T-cell (primary cell): ENCODE measurements at regions not wholly inside any gene's neighbourhood (a gene's known extent, or its start where the extent isn't known, plus 50 kb on each side); places are given as distances from the start of the nearest gene placed in this dataset.

Experiments
- ATAC-seq, 4 experiments: fragments of 200-7000 bp in 3 of 4; fragments of 150-1000 bp in 1 of 4; cut with Tn5 transposase; replicated peaks in 1 of 4; 1 replicate in 3 of 4; 2 replicates in 1 of 4; pipeline ENCODE4 v1.10.0; 2021; ENCODE audit warnings: moderate library complexity in 3 of 4, mild to moderate bottlenecking in 2 of 4, moderate number of reproducible peaks in 1 of 4
- CTCF ChIA-PET, 2 donors: fragments of 300-600 bp; sonication (Branson Sonifier 250); formaldehyde crosslinking; loops; one replicate each; lab custom pipeline; 2022; ENCODE audit warnings: antibody characterized with exemption in 2 of 2; lab: Charles Lee
- POLR2A ChIA-PET, 2 donors: fragments of 300-600 bp; sonication (Branson Sonifier 250); formaldehyde crosslinking; loops; one replicate each; lab custom pipeline; 2022; ENCODE audit warnings: antibody characterized with exemption in 2 of 2; lab: Charles Lee
- DNase-seq, 35 experiments: peaks; one replicate each; pipeline versions ENCODE4 v3.0.0 to v3.0.0-alpha.2; 2013 to 2023
- H3K27ac ChIP-seq: one replicate; pipeline ENCODE4 v1.5.1; 2013; ENCODE audit warnings: low read length
- H3K27me3 ChIP-seq, 2 experiments: replicated peaks in 1 of 2; 1 replicate in 1 of 2; 2 replicates in 1 of 2; pipeline versions ENCODE4 v1.6.1 to v1.7.0; 2013; ENCODE audit warnings: low read length in 1 of 2, mixed read lengths in 1 of 2; ENCODE audit not compliant: control insufficient read depth in 2 of 2, insufficient read depth in 2 of 2; ENCODE audit errors: extremely low read depth in 1 of 2
- H3K36me3 ChIP-seq, 2 donors: 1 replicate in 1 of 2; 2 replicates in 1 of 2; pipeline versions ENCODE4 v1.6.1 to v1.7.0; 2013; ENCODE audit warnings: low read length in 1 of 2; ENCODE audit not compliant: control insufficient read depth in 2 of 2, insufficient read depth in 1 of 2; ENCODE audit errors: extremely low read depth in 1 of 2
- H3K4me1 ChIP-seq, 2 experiments: 1 replicate in 1 of 2; 2 replicates in 1 of 2; pipeline versions ENCODE4 v1.6.1 to v1.7.0; 2013; ENCODE audit warnings: low read length in 2 of 2, mixed read lengths in 1 of 2; ENCODE audit not compliant: insufficient read depth in 2 of 2, control insufficient read depth in 1 of 2; ENCODE audit errors: extremely low read depth in 1 of 2
- H3K4me3 ChIP-seq, 2 donors: 1 replicate in 1 of 2; 2 replicates in 1 of 2; pipeline versions ENCODE4 v1.5.1 to v1.7.0; 2013; ENCODE audit warnings: mild to moderate bottlenecking in 2 of 2, low read length in 1 of 2, moderate library complexity in 1 of 2; ENCODE audit not compliant: control insufficient read depth in 1 of 2; ENCODE audit errors: extremely low read depth in 1 of 2
- H3K9me3 ChIP-seq: 2 replicates; pipeline ENCODE4 v1.7.0; 2013
- H3K27ac Mint-ChIP-seq, 2 donors: one replicate each; pipeline ENCODE4 v1.8.0; 2020 to 2021; ENCODE audit warnings: mild to moderate bottlenecking in 2 of 2, mixed read lengths in 2 of 2
- H3K27me3 Mint-ChIP-seq, 2 donors: one replicate each; pipeline ENCODE4 v1.8.0; 2021 to 2022; ENCODE audit warnings: mixed read lengths in 2 of 2
- H3K36me3 Mint-ChIP-seq: one replicate; pipeline ENCODE4 v1.8.0; 2021; ENCODE audit warnings: mixed read lengths
- H3K4me1 Mint-ChIP-seq, 3 donors: one replicate each; pipeline ENCODE4 v1.8.0; 2020 to 2022; ENCODE audit warnings: mixed read lengths in 3 of 3, mild to moderate bottlenecking in 1 of 3
- H3K4me3 Mint-ChIP-seq, 3 donors: one replicate each; pipeline ENCODE4 v1.8.0; 2020 to 2022; ENCODE audit warnings: mild to moderate bottlenecking in 3 of 3, mixed read lengths in 3 of 3, moderate library complexity in 3 of 3
- H3K9me3 Mint-ChIP-seq, 3 donors: one replicate each; pipeline ENCODE4 v1.8.0; 2020 to 2022; ENCODE audit warnings: mixed read lengths in 3 of 3
- WGBS: methylation state at CpG from one replicate; pipeline ENCODE4 v1.1.5; 2013; ENCODE audit warnings: missing lambda C conversion rate; ENCODE audit not compliant: insufficient coverage; 5-methylcytosine and 5-hydroxymethylcytosine counted together

GRCh38 chr9:20032413-20033006, 243.7 kb upstream of the SLC24A2 start:
- CTCF ChIA-PET = no interaction called here

GRCh38 chr9:20031836-20032235, 243.0 kb upstream of the SLC24A2 start:
- H3K27ac Mint-ChIP-seq = no peak overlapping the region
- Histone ChIP-seq H3K27me3 (no peaks in the 10 kb centered on the region), H3K4me3 (no peak overlapping the region), H3K9me3 (no peaks in the 10 kb centered on the region), H3K36me3 (no peaks in the 10 kb centered on the region), H3K4me1 (no peaks in the 10 kb centered on the region), H3K27ac (no peak overlapping the region)
- H3K9me3 Mint-ChIP-seq = no peaks in the 10 kb centered on the region
- no peak overlapping the region for H3K4me3 Mint-ChIP-seq
- H3K27me3 Mint-ChIP-seq = no peaks in the 10 kb centered on the region
- ATAC-seq = no peak
- no peaks in the 10 kb centered on the region for H3K36me3 Mint-ChIP-seq
- ChIA-PET CTCF (no interaction called here), POLR2A (no interaction called here)
- WGBS = 100% methylated on average over 1 of the region's 6 CpGs
- peaks cover 0 to 8% (median 0%) of the 10 kb centered on the region in 3 donors for H3K4me1 Mint-ChIP-seq
- no peak for DNase-seq

More at GRCh38 chr9:20032413-20033006, 243.7 kb upstream of the SLC24A2 start:
- H3K4me3 ChIP-seq = no peak overlapping the region
- H3K27me3 ChIP-seq = no peaks in the 10 kb centered on the region
- Mint-ChIP-seq H3K36me3 (no peaks in the 10 kb centered on the region), H3K4me1 (peaks cover 0 to 8% (median 0%) of the 10 kb centered on the region in 3 donors), H3K9me3 (no peaks in the 10 kb centered on the region), H3K27ac (no peak overlapping the region), H3K4me3 (no peak overlapping the region), H3K27me3 (no peaks in the 10 kb centered on the region)
- H3K4me1 ChIP-seq = no peaks in the 10 kb centered on the region
- POLR2A ChIA-PET = no interaction called here
- no peak for DNase-seq
- no peak overlapping the region for H3K27ac ChIP-seq
- 100% methylated on average over 3 of the region's 8 CpGs for WGBS
- no peaks in the 10 kb centered on the region for H3K36me3 ChIP-seq
- no peaks in the 10 kb centered on the region for H3K9me3 ChIP-seq
- no peak for ATAC-seq

DNA sequence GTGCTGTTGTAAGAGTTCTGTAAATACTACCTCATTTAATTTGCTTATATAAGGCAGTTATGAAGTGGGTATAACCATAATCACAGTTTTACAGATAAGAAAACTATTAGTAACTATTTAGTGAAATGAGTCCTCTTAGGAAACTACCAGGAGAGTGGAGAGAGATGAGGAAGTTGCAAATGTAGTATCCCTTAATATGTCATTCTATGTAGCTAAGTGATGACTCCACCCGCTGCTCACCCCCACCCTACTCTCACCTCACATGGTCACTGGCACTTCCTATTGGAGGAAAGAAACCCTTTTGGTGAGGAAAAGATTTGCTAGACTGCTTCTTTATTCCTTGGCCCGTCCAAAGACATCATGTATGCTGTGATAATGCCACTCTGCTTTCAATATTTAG, 241.8 kb upstream of the SLC24A2 start:
- Histone ChIP-seq H3K27me3 (no peaks in the 10 kb centered on the region), H3K4me1 (no peaks in the 10 kb centered on the region), H3K36me3 (no peaks in the 10 kb centered on the region), H3K4me3 (no peak overlapping the region), H3K27ac (no peak overlapping the region), H3K9me3 (no peaks in the 10 kb centered on the region)
- H3K9me3 Mint-ChIP-seq = no peaks in the 10 kb centered on the region
- H3K4me1 Mint-ChIP-seq = peaks cover 0 to 8% (median 0%) of the 10 kb centered on the region in 3 donors
- no peak for DNase-seq
- H3K36me3 Mint-ChIP-seq = no peaks in the 10 kb centered on the region
- ATAC-seq = no peak
- no peak overlapping the region for H3K4me3 Mint-ChIP-seq
- no peak overlapping the region for H3K27ac Mint-ChIP-seq
- no peaks in the 10 kb centered on the region for H3K27me3 Mint-ChIP-seq
- no CpG with 5 or more reads among the region's 2 CpGs for WGBS
- CTCF ChIA-PET = no interaction called here
- POLR2A ChIA-PET = no interaction called here

GRCh38 chr9:20030221-20030620, 241.4 kb upstream of the SLC24A2 start:
- Histone ChIP-seq H3K36me3 (no peaks in the 10 kb centered on the region), H3K27ac (no peak overlapping the region), H3K4me3 (no peak overlapping the region), H3K9me3 (no peaks in the 10 kb centered on the region), H3K27me3 (no peaks in the 10 kb centered on the region), H3K4me1 (no peaks in the 10 kb centered on the region)
- ChIA-PET POLR2A (no interaction called here), CTCF (no interaction called here)
- ATAC-seq (no peak), DNase-seq (no peak)
- no peaks in the 10 kb centered on the region for H3K27me3 Mint-ChIP-seq
- H3K4me1 Mint-ChIP-seq = peaks cover 0 to 8% (median 0%) of the 10 kb centered on the region in 3 donors
- no peaks in the 10 kb centered on the region for H3K36me3 Mint-ChIP-seq
- no peaks in the 10 kb centered on the region for H3K9me3 Mint-ChIP-seq
- H3K27ac Mint-ChIP-seq = no peak overlapping the region
- no peak overlapping the region for H3K4me3 Mint-ChIP-seq
- 93% methylated on average over 3 of the region's 4 CpGs for WGBS

DNA sequence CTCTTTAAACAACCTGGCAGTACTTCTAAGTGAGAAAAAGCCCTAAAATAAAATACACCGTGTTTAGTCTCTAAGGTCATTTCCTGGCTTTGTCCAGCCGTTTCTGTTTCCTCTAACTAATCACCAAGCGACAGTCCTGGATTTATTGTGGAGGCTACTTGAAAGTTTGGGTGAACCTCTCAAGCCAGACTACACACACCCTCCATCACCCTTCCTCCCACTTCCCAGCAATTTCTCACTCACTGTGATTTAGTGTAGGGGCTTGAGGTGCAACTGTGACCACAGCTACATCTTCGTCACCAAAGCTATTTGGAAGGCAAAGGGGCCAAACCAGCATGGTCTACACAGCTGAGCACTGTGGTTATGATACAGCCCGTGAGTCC, 240.0 kb upstream of the SLC24A2 start:
- CTCF ChIA-PET = no interaction called here
- ATAC-seq = no peak
- no peaks in the 10 kb centered on the region for H3K9me3 Mint-ChIP-seq
- Histone ChIP-seq H3K36me3 (no peaks in the 10 kb centered on the region), H3K4me3 (no peak overlapping the region), H3K9me3 (no peaks in the 10 kb centered on the region), H3K27me3 (no peaks in the 10 kb centered on the region), H3K4me1 (no peaks in the 10 kb centered on the region), H3K27ac (no peak overlapping the region)
- H3K4me1 Mint-ChIP-seq = peaks cover 0 to 8% (median 0%) of the 10 kb centered on the region in 3 donors
- no peak overlapping the region for H3K27ac Mint-ChIP-seq
- POLR2A ChIA-PET = interaction anchor here in 1 of 2 donors (0.6 kb wide), 1 partner anchor 13 kb away, joined by 3 read pairs; no protein-coding TSS in a partner anchor
- H3K4me3 Mint-ChIP-seq = no peak overlapping the region
- no peaks in the 10 kb centered on the region for H3K27me3 Mint-ChIP-seq
- no peaks in the 10 kb centered on the region for H3K36me3 Mint-ChIP-seq
- 90% methylated on average over 2 of the region's 5 CpGs for WGBS
- no peak for DNase-seq

DNA sequence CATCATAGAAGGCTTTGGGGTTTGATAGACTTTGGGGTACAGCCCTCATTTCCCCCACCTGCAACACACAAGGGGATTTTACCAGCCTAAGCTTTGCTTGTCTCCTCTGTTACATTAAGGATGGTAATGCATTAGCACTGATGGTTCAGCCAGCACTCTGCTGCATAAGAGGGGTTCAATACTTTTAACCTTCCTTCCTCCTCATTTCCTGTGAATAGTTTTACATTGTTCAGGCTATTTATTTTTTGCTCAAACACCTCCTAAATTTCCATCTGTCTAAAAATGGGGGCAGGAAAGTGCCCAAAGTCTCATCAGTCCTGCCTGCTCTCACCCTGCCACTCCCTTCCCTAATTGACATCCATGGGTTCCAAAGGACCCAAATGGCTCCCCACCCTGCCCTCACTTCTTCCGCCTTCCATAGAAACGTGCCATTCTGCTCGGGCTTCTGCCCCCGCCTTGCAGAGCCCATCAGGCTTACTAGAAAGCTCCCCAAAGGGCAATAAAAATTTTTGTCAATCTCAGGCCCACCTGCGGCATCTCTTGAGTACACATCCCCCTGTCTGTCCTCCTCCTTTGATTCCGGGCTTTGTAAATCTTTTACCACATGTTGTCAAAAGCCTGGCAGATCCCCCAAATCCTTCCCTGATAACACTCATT, 239.5 kb upstream of the SLC24A2 start:
- Histone ChIP-seq H3K4me1 (no peaks in the 10 kb centered on the region), H3K27ac (no peak overlapping the region), H3K36me3 (no peaks in the 10 kb centered on the region), H3K4me3 (no peak overlapping the region), H3K27me3 (no peaks in the 10 kb centered on the region), H3K9me3 (no peaks in the 10 kb centered on the region)
- DNase-seq (no peak), ATAC-seq (no peak)
- H3K36me3 Mint-ChIP-seq = no peaks in the 10 kb centered on the region
- H3K9me3 Mint-ChIP-seq = no peaks in the 10 kb centered on the region
- H3K4me1 Mint-ChIP-seq = peaks cover 0 to 8% (median 0%) of the 10 kb centered on the region in 3 donors
- ChIA-PET POLR2A (interaction anchor here in 1 of 2 donors (0.6 kb wide), 1 partner anchor 13 kb away, joined by 3 read pairs; no protein-coding TSS in a partner anchor), CTCF (no interaction called here)
- H3K27me3 Mint-ChIP-seq = no peaks in the 10 kb centered on the region
- WGBS = 83% methylated on average over 5 of the region's 6 CpGs
- no peak overlapping the region for H3K27ac Mint-ChIP-seq
- H3K4me3 Mint-ChIP-seq = no peak overlapping the region
